OCI-LY3 (cell line): ENCODE measurements at regions not wholly inside any gene's neighbourhood (a gene's known extent, or its start where the extent isn't known, plus 50 kb on each side); places are given as distances from the start of the nearest gene placed in this dataset.

ENCODE experiments used
- H2AFZ ChIP-seq: fragments of 200-600, 300-600 bp; shearing (Covaris generic); 2 replicates; pipeline ENCODE4 v1.6.0; 2014; ENCODE audit warnings: antibody characterized with exemption, low read depth, low read length
- H3K27ac ChIP-seq: fragments of 200-600, 300-600 bp; sonication (generic); 2 replicates; pipeline ENCODE4 v1.5.1; 2014; ENCODE audit warnings: mild to moderate bottlenecking, low read length, moderate library complexity, mixed read lengths
- H3K27me3 ChIP-seq: fragments of 200-600, 300-600 bp; sonication (generic); 2 replicates; pipeline ENCODE4 v1.6.1; 2014; ENCODE audit warnings: low read depth, low read length, mixed read lengths
- H3K36me3 ChIP-seq: fragments of 200-600, 300-600 bp; sonication (generic); replicated peaks from 2 replicates; pipeline ENCODE3; 2014; ENCODE audit warnings: low read depth, low read length, mixed read lengths
- H3K4me1 ChIP-seq: fragments of 300-600, 200-600 bp; sonication (generic); 2 replicates; pipeline ENCODE4 v1.6.1; 2014; ENCODE audit warnings: low read length, mixed read lengths
- H3K4me2 ChIP-seq: fragments of 200-600, 300-600 bp; sonication (generic); 2 replicates; pipeline ENCODE4 v1.6.1; 2014; ENCODE audit warnings: low read length, mixed read lengths
- H3K4me3 ChIP-seq: fragments of 300-600, 200-600 bp; sonication (generic); 2 replicates; pipeline ENCODE4 v1.5.1; 2014; ENCODE audit warnings: antibody characterized with exemption, mild to moderate bottlenecking, low read length, moderate library complexity
- H3K79me2 ChIP-seq: fragments of 300-600, 200-600 bp; shearing (Covaris generic); 2 replicates; pipeline ENCODE4 v1.6.1; 2014; ENCODE audit warnings: mild to moderate bottlenecking, low read length, mixed read lengths
- H3K9ac ChIP-seq: fragments of 300-600, 200-600 bp; shearing (Covaris generic); 2 replicates; pipeline ENCODE4 v1.6.0; 2014; ENCODE audit warnings: mild to moderate bottlenecking, low read length, moderate library complexity
- H3K9me3 ChIP-seq: fragments of 200-600, 300-600 bp; shearing (Covaris generic); 2 replicates; pipeline ENCODE4 v1.6.1; 2014; ENCODE audit warnings: low read length, mixed read lengths; ENCODE audit not compliant: insufficient read depth
- H4K20me1 ChIP-seq: fragments of 200-600, 300-600 bp; sonication (generic); 2 replicates; pipeline ENCODE4 v1.6.1; 2016; ENCODE audit warnings: low read length, mixed read lengths; ENCODE audit not compliant: insufficient read depth
- CTCF ChIP-seq: fragments of 200-600, 300-600 bp; sonication (generic); IDR thresholded peaks from 2 replicates; pipeline ENCODE4 v1.5.1; 2014; ENCODE audit warnings: antibody characterized with exemption, low read length, low read depth
- EZH2phosphoT487 ChIP-seq: fragments of 200-600 bp; shearing (Covaris generic); IDR thresholded peaks from 2 replicates; pipeline ENCODE4 v1.6.1; 2018; ENCODE audit warnings: antibody characterized with exemption, mixed run types, low read depth

GRCh38 chr2:8579485-8580085, 102.3 kb upstream of the ID2 start:
- Histone ChIP-seq H3K4me2 (no peak overlapping the region), H3K4me1 (peaks cover 94% of the 10 kb centered on the region), H3K4me3 (no peak overlapping the region), H3K9ac (no peak overlapping the region), H3K27me3 (no peaks in the 10 kb centered on the region), H3K9me3 (no peaks in the 10 kb centered on the region; the same call in 1 of the 2 replicates), H3K27ac (no peak overlapping the region), H4K20me1 (no peaks in the 10 kb centered on the region), H2AFZ (no peak overlapping the region), H3K36me3 (peaks cover 6% of the 10 kb centered on the region), H3K79me2 (peaks cover 9% of the 10 kb centered on the region)
- TF ChIP-seq EZH2phosphoT487 (no peak), CTCF (no peak)

GRCh38 chr2:8580316-8581233, 101.3 kb upstream of the ID2 start:
- no peak overlapping the region for H2AFZ ChIP-seq
- no peak overlapping the region for H3K4me2 ChIP-seq
- H3K4me1 ChIP-seq, result peaks cover 93% of the 10 kb centered on the region
- H3K9ac ChIP-seq, result no peak overlapping the region
- H3K36me3 ChIP-seq, result peaks cover 6% of the 10 kb centered on the region
- no peak overlapping the region for H3K4me3 ChIP-seq
- no peaks in the 10 kb centered on the region for H3K27me3 ChIP-seq
- TF ChIP-seq CTCF, result no peak
- TF ChIP-seq EZH2phosphoT487, result no peak
- H3K79me2 ChIP-seq, result peaks cover 9% of the 10 kb centered on the region
- H3K27ac ChIP-seq, result no peak overlapping the region
- no peaks in the 10 kb centered on the region for H4K20me1 ChIP-seq
- no peaks in the 10 kb centered on the region for H3K9me3 ChIP-seq

GRCh38 chr2:8581234-8581561, 100.7 kb upstream of the ID2 start:
- H3K27ac ChIP-seq, result no peak overlapping the region
- H3K4me1 ChIP-seq, result peaks cover 93% of the 10 kb centered on the region
- no peak overlapping the region for H3K4me3 ChIP-seq
- no peaks in the 10 kb centered on the region for H4K20me1 ChIP-seq
- H3K4me2 ChIP-seq, result no peak overlapping the region
- H3K36me3 ChIP-seq, result peaks cover 6% of the 10 kb centered on the region
- H2AFZ ChIP-seq, result no peak overlapping the region
- peaks cover 4% of the 10 kb centered on the region for H3K79me2 ChIP-seq
- H3K9me3 ChIP-seq, result no peaks in the 10 kb centered on the region
- TF ChIP-seq CTCF (no peak), EZH2phosphoT487 (no peak)
- no peak overlapping the region for H3K9ac ChIP-seq
- H3K27me3 ChIP-seq, result no peaks in the 10 kb centered on the region

- H3K27me3 ChIP-seq, result no peaks in the 10 kb centered on the region
- H3K36me3 ChIP-seq, result peaks cover 3% of the 10 kb centered on the region
- H3K9me3 ChIP-seq, result no peaks in the 10 kb centered on the region
- H3K4me1 ChIP-seq, result peaks cover 93% of the 10 kb centered on the region
- peak overlapping the region; percentile 85; the same call in 1 of the 2 replicates for H3K4me2 ChIP-seq
- no peaks in the 10 kb centered on the region for H4K20me1 ChIP-seq
- peak overlapping the region; percentile 70; the same call in 1 of the 2 replicates for H3K27ac ChIP-seq
- no peak overlapping the region for H3K4me3 ChIP-seq
- 0 out of 2 replicates have a peak, but pooled peaks cover 2% of the 10 kb centered on the region for H3K79me2 ChIP-seq
- H2AFZ ChIP-seq, result no peak overlapping the region
- TF ChIP-seq CTCF (no peak), EZH2phosphoT487 (no peak)
- no peak overlapping the region for H3K9ac ChIP-seq
Measured at GRCh38 chr2:8581601-8582041, 100.2 kb upstream of the ID2 start.
